SKM-1 treated with dmso at 0.1 percent for 144 hours (cell line): ENCODE measurements at regions not wholly inside any gene's neighbourhood (a gene's known extent, or its start where the extent isn't known, plus 50 kb on each side); places are given as distances from the start of the nearest gene placed in this dataset.
A peak's percentile ranks its signal among the peaks of the same experiment; 100 is the strongest.
"Not testable (repeated sequence)": the region's sequence is repeated elsewhere in the genome, so short reads cannot be mapped to it uniquely, and the experiment has no call there.

ENCODE experiments used
- DNase-seq: peaks from one replicate; lab custom pipeline; 2025; ENCODE audit not compliant: unreplicated experiment; lab: John Stamatoyannopoulos, UW

- DNase-seq = no peak
Observed at GRCh38 chr11:98729118-98729517, 291.6 kb upstream of the CNTN5 start.

GRCh38 chr11:98732947-98733346 is 287.8 kb upstream of the CNTN5 start:
- DNase-seq = no peak

- DNase-seq = not testable (repeated sequence)
Observed at GRCh38 chr11:98733378-98733777, 287.4 kb upstream of the CNTN5 start.

DNA sequence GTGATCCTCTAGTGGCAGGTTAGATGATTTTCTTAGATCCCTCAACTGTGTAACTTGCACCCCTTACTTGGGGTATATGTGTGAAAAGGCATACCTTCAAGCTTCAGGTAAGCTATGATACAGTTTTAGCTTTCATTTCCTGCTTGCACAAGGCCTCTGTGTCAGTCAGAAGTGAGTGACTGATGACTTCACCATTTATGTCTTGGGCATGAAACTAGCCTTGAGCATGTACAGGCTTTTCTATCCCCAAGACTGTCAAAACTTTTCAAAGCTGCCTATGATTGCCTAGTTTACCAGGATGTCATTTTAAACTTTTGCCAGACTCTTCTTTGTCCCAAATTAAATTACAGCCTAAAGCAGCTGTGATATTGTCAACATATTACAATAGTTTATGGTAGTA is 286.1 kb upstream of the CNTN5 start:
- no peak for DNase-seq

- no peak for DNase-seq
Observed at GRCh38 chr11:98736833-98737232, 283.9 kb upstream of the CNTN5 start.

DNA sequence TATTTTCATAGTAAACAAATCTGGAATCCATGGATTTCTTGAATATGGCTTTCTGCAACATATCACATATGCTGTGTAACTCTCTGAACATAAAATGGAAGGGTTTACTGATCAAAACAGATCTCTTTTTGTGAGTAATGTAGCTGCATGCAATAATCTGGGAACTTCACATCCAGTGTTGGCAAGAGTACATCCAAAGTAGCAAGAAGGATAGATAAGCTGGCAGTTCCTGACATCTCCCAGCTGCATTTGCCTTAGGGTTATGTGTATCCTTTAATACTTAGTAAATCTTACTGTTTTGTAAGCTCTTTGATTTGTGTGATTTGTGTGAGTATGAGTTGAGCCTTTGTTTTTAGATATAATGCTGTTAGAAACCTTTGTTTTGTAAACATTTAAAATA is 280.4 kb upstream of the CNTN5 start:
- no peak for DNase-seq

DNA sequence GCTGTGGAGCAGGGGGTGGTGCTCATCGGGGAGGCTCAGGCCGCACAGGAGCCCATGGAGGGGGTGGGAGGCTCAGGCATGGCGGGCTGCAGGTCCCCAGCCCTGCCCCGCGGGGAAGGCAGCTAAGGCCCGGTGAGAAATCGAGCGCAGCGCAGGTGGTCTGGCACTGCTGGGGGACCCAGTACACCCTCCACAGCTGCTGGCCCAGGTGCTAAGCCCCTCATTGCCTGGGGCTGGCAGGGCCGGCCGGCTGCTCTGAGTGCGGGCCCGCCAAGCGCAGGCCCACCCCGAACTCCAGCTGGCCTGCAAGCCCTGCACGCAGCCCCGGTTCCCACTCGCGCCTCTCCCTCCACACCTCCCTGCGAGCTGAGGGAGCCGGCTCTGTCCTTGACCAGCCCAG is 257.3 kb upstream of the CNTN5 start:
- not testable (repeated sequence) for DNase-seq

DNA sequence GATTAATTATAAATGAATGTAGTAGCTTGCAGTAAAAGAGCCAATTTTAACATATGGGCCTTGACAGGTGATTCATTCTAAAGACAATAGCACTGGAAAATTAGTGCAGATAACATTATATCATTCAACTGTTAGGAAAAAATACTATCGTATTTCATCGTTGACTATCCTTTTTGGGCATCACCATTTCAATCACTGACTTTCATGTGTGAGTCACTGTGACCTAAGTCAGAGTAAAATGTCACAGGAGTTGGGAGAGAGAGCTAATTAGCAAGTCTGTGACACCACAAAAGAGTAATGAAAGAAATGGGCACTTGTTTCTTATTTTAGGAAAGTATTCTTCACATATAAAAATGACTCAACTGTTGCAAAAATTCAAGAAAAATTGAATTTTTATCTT is 253.8 kb upstream of the CNTN5 start:
- no peak for DNase-seq

DNA sequence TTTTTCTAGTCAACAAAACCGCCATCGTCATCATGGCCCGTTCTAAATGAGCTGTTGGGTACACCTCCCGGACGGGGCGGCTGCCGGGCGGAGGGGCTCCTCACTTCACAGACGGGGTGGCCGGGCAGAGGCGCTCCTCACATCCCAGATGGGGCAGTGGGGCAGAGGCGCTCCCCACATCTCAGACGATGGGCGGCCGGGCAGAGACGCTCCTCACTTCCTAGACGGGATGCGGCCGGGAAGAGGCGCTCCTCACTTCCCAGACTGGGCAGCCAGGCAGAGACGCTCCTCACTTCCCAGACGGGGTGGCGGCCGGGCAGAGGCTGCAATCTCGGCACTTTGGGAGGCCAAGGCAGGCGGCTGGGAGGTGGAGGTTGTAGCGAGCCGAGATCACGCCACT is 250.7 kb upstream of the CNTN5 start:
- not testable (repeated sequence) for DNase-seq

DNA sequence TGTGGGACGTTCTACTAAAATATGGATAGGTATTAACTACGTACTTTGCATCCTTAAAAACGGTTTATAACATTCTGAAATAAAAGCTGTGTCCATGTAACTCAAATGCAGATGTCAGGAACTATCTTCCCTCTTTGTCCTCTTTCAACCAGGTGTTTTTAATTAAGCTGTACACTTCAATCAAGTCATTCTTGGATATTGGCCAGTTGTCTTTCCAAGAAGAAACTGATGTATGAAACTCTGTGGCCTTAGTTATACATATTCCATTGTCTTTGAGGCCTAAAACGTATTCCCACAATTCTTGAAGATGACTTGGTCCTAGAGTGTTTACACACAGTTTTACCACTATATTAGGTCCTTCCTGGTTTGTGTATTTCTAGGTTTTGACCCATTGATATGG is 249.0 kb upstream of the CNTN5 start:
- no peak for DNase-seq

DNA sequence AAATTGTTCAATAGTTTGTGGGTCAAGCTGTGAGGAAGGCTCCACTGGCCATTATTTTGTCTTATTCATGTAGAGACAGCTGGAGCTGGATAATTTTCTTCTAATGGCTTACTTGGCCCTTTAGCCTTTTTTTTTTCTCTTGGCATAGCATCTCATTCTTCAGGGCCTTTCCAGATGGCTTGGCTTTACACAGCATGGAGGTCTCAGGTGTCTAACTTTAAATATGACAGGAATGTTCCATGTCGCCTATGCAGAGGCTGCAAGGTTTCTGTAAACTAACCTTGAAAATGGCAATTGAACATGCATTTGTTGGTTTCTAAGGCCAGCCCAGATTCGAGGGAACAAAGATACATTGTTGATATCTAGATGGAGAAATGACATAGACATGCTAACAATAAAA is 247.9 kb upstream of the CNTN5 start:
- DNase-seq = no peak

- DNase-seq = no peak
Observed at GRCh38 chr11:98793276-98793675, 227.5 kb upstream of the CNTN5 start.

- no peak for DNase-seq
Observed at GRCh38 chr11:98798333-98798732, 222.4 kb upstream of the CNTN5 start.

DNA sequence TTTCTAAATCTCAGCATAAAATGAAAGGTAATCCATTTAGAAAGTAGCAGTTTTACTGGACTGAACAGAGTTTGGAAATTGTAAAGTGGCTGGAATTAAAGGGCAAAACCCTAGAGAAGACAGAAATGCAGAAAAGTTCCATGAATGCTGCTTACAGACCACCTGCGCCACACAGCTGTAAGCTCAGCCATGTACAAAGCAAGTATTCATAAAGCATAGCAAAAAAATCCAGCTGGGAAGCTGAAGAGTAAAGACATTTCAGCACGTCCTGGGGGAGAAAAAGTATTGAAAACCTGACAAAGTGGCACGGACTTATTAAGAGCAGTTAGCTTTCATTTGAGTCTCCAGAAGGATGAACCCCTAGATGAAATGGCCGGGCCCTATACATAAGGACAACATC is 220.1 kb upstream of the CNTN5 start:
- DNase-seq = no peak

DNA sequence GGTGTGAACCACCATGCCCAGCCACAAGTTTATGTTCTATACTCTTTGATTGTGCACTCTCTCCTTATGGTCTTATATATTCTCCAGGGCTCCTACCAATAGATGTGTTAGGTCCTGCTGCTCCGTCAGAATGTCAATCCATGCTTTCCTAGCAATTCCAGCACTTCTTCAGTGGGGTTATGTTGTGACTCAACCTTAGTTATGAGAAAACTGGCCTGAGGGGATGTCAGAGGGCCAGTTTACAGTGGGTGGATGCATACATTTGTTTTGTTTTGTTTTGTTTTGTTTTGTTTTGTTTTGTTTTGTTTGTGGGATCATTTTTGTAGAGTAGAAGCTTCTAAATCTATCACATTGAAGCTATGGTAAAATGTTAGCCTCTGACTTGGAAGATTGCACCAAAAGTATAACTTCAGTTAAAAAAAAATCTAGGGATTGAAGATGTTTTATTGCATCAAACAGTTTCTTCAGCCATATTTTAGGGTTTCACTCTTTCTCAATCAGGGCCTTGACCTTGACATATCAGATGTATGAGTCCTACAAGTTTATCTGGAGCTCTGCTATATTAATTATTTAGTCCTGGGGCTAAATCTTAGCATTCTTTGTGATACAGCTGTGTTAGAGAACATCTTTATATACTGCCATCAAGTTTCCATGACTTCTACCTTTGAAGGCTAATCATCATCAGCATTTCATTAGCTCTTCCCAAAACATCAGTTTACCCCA is 191.6 kb upstream of the CNTN5 start:
- DNase-seq = no peak

- no peak for DNase-seq
Observed at GRCh38 chr11:98829971-98830370, 190.8 kb upstream of the CNTN5 start.

- peak; percentile 80 for DNase-seq
Observed at GRCh38 chr11:98834776-98835175, 186.0 kb upstream of the CNTN5 start.

DNA sequence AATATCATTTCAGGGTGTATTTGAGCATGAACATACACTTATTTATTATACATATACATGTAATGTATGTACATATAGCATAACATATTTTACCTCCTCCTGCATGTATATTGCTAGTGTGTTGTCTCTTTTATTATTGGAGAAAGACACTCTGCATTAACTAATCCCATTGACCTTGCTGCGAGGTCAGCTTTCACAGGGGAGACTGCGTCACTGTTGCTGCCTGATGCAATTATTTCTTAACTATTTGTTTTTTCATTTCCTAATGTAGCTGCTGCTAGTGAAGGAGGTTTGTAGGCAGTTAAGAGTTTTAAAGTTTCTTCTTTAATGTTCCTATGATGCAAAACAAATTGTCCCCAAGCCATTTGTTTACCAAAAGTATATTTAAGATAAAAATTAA is 185.4 kb upstream of the CNTN5 start:
- peak; percentile 4 for DNase-seq

GRCh38 chr11:98836156-98836555 is 184.6 kb upstream of the CNTN5 start:
- no peak for DNase-seq

DNA sequence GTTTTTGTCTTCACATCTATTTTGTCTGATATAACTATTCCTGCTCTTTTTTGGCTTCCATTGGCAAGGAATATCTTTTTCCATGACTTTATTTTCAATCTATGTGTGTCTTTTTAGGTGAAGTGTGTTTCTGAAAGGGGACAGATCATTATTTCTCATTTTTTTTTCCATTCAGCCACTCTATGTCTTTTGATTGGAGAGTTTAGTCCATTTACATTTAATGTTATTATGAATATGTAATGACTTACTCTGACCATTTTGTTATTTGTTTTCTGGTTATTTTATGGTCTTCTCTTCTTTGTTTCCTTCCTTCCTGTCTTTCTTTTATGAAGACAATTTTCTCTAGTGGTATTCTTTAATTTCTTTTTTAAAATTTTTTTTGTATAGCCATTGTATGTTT is 178.6 kb upstream of the CNTN5 start:
- no peak for DNase-seq

- DNase-seq = no peak
Observed at GRCh38 chr11:98862169-98862568, 158.6 kb upstream of the CNTN5 start.

- no peak for DNase-seq
Observed at GRCh38 chr11:98871690-98872089, 149.1 kb upstream of the CNTN5 start.

GRCh38 chr11:98874050-98874449 is 146.7 kb upstream of the CNTN5 start:
- no peak for DNase-seq
